ENCODE measurements at regions not wholly inside any gene's neighbourhood (a gene's known extent, or its start where the extent isn't known, plus 50 kb on each side); places are given as distances from the start of the nearest gene placed in this dataset.

DNA sequence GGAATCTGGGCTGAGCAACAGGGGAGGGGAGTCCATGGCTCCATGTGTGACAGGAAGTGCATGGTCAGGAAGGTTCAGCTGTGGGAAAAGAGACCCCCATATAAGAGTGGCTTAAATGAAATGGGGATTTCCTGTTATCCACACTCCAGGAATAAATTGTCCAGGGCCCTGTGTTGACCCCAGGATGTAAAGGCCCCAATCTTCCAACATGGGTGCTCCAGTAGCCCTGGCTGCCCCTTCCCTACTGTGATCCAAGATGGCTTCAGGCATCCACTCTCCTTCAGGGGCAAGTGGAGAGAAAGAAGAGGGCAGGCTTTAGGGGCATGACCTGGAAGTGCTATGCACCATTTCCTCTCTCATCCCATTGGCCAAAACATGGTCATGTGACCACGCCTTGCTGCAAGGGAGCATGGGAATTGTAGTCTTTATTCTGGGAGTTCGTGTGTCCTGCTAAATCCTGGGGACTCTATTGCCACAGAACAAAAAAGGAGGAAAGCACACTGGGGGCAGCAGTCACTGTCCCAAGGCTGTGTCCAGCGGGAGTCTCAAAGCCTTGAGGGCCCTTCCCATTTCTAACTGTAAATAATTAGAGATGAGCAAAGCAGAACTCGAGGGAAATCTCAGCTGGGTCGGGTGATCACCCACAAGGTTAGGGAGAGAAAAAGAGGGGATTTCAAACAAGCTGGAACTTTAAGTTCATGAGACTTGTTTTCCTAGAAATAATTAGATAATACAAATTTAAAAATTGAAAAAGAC, 289.2 kb downstream of the ADGRD1 start (continued):
- TF ChIP-seq, protein P1, sequence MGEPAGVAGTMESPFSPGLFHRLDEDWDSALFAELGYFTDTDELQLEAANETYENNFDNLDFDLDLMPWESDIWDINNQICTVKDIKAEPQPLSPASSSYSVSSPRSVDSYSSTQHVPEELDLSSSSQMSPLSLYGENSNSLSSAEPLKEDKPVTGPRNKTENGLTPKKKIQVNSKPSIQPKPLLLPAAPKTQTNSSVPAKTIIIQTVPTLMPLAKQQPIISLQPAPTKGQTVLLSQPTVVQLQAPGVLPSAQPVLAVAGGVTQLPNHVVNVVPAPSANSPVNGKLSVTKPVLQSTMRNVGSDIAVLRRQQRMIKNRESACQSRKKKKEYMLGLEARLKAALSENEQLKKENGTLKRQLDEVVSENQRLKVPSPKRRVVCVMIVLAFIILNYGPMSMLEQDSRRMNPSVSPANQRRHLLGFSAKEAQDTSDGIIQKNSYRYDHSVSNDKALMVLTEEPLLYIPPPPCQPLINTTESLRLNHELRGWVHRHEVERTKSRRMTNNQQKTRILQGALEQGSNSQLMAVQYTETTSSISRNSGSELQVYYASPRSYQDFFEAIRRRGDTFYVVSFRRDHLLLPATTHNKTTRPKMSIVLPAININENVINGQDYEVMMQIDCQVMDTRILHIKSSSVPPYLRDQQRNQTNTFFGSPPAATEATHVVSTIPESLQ (CRISPR knock-in tag; IDR thresholded peaks at IDR 0.05), result no peak
- TF ChIP-seq PTBP1 (IDR thresholded peaks at IDR 0.05; ENCODE audit: low read depth, low read length) (no peak), ZNF253 (CRISPR knock-in tag; conservative IDR thresholded peaks at IDR 0.05) (no peak), NBN (IDR thresholded peaks at IDR 0.05; ENCODE audit: low read depth) (no peak), KLF1 (tag; IDR thresholded peaks at IDR 0.05) (0 out of 2 replicates have a peak, but pooled peaks have one; percentile 32), ZKSCAN1 (IDR thresholded peaks at IDR 0.05; ENCODE audit: low read depth, low read length) (no peak), RBFOX2 (IDR thresholded peaks at IDR 0.05; ENCODE audit: low read depth, low read length) (peak; percentile 31; the same call in 1 of the 2 replicates)
- TF ChIP-seq, protein P2, sequence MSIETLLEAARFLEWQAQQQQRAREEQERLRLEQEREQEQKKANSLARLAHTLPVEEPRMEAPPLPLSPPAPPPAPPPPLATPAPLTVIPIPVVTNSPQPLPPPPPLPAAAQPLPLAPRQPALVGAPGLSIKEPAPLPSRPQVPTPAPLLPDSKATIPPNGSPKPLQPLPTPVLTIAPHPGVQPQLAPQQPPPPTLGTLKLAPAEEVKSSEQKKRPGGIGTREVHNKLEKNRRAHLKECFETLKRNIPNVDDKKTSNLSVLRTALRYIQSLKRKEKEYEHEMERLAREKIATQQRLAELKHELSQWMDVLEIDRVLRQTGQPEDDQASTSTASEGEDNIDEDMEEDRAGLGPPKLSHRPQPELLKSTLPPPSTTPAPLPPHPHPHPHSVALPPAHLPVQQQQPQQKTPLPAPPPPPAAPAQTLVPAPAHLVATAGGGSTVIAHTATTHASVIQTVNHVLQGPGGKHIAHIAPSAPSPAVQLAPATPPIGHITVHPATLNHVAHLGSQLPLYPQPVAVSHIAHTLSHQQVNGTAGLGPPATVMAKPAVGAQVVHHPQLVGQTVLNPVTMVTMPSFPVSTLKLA (conservative IDR thresholded peaks at IDR 0.05), result peak in 1 of 2 experiments; percentile 38; a peak in 1 of 4 replicates
- TF ChIP-seq, protein P3, sequence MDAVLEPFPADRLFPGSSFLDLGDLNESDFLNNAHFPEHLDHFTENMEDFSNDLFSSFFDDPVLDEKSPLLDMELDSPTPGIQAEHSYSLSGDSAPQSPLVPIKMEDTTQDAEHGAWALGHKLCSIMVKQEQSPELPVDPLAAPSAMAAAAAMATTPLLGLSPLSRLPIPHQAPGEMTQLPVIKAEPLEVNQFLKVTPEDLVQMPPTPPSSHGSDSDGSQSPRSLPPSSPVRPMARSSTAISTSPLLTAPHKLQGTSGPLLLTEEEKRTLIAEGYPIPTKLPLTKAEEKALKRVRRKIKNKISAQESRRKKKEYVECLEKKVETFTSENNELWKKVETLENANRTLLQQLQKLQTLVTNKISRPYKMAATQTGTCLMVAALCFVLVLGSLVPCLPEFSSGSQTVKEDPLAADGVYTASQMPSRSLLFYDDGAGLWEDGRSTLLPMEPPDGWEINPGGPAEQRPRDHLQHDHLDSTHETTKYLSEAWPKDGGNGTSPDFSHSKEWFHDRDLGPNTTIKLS (IDR thresholded peaks at IDR 0.05; ENCODE audit: borderline replicate concordance, low read depth), result peak; percentile 70; the same call in 1 of the 2 replicates
- TF ChIP-seq, protein P4, sequence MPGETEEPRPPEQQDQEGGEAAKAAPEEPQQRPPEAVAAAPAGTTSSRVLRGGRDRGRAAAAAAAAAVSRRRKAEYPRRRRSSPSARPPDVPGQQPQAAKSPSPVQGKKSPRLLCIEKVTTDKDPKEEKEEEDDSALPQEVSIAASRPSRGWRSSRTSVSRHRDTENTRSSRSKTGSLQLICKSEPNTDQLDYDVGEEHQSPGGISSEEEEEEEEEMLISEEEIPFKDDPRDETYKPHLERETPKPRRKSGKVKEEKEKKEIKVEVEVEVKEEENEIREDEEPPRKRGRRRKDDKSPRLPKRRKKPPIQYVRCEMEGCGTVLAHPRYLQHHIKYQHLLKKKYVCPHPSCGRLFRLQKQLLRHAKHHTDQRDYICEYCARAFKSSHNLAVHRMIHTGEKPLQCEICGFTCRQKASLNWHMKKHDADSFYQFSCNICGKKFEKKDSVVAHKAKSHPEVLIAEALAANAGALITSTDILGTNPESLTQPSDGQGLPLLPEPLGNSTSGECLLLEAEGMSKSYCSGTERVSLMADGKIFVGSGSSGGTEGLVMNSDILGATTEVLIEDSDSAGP (CRISPR knock-in tag; IDR thresholded peaks at IDR 0.05), result no peak
- TF ChIP-seq, protein P5, sequence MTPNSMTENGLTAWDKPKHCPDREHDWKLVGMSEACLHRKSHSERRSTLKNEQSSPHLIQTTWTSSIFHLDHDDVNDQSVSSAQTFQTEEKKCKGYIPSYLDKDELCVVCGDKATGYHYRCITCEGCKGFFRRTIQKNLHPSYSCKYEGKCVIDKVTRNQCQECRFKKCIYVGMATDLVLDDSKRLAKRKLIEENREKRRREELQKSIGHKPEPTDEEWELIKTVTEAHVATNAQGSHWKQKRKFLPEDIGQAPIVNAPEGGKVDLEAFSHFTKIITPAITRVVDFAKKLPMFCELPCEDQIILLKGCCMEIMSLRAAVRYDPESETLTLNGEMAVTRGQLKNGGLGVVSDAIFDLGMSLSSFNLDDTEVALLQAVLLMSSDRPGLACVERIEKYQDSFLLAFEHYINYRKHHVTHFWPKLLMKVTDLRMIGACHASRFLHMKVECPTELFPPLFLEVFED (CRISPR knock-in tag; conservative IDR thresholded peaks at IDR 0.05), result 0 out of 2 replicates have a peak, but pooled peaks have one; percentile 36
